ENCODE measurements at regions not wholly inside any gene's neighbourhood (a gene's known extent, or its start where the extent isn't known, plus 50 kb on each side); places are given as distances from the start of the nearest gene placed in this dataset.
"Not testable (repeated sequence)": the region's sequence is repeated elsewhere in the genome, so short reads cannot be mapped to it uniquely, and the experiment has no call there.

- ATAC-seq (no peak), DNase-seq (no peak)
- intact Hi-C loops (cut with DNase I, micrococcal nuclease) = no loop called here
Observed at GRCh38 chr11:25790396-25790795, 541.5 kb upstream of the ANO3 start.

GRCh38 chr11:25793637-25794036 lies 538.3 kb upstream of the ANO3 start:
- ATAC-seq = no peak
- DNase-seq = no peak
- intact Hi-C loops (cut with DNase I, micrococcal nuclease) = no loop called here

- no peak for DNase-seq
- no peak for ATAC-seq
- intact Hi-C loops (cut with DNase I, micrococcal nuclease) = no loop called here
Observed at GRCh38 chr11:25794804-25795203, 537.1 kb upstream of the ANO3 start.

- ATAC-seq = no peak
- no peak for DNase-seq
- intact Hi-C loops (cut with DNase I, micrococcal nuclease) = no loop called here
Observed at GRCh38 chr11:25816411-25816810, 515.5 kb upstream of the ANO3 start.

- no peak for DNase-seq
- intact Hi-C loops (cut with DNase I, micrococcal nuclease) = no loop called here
Observed at GRCh38 chr11:25824688-25825087, 507.2 kb upstream of the ANO3 start.

GRCh38 chr11:25831485-25831884 lies 500.4 kb upstream of the ANO3 start:
- not testable (repeated sequence) for DNase-seq, ATAC-seq

More at GRCh38 chr11:25824688-25825087, 507.2 kb upstream of the ANO3 start:
- no peak for ATAC-seq

GRCh38 chr11:25838918-25839625 lies 492.9 kb upstream of the ANO3 start:
- DNase-seq (no peak), ATAC-seq (no peak)
- intact Hi-C loops (cut with DNase I, micrococcal nuclease) = no loop called here

More at GRCh38 chr11:25831485-25831884, 500.4 kb upstream of the ANO3 start:
- intact Hi-C loops (cut with DNase I, micrococcal nuclease) = not testable (repeated sequence)

GRCh38 chr11:25844811-25845210 lies 487.1 kb upstream of the ANO3 start:
- ATAC-seq = no peak
- intact Hi-C loops (cut with DNase I, micrococcal nuclease) = no loop called here

GRCh38 chr11:25855916-25856315 lies 476.0 kb upstream of the ANO3 start:
- ATAC-seq (no peak), DNase-seq (no peak)
- intact Hi-C loops (cut with DNase I, micrococcal nuclease) = no loop called here

More at GRCh38 chr11:25844811-25845210, 487.1 kb upstream of the ANO3 start:
- DNase-seq = no peak

- DNase-seq (no peak), ATAC-seq (peak; percentile 58)
- intact Hi-C loops (cut with DNase I, micrococcal nuclease) = no loop called here
Observed at GRCh38 chr11:25859776-25860175, 472.2 kb upstream of the ANO3 start.

- DNase-seq = peak in 1 of 2 donors; percentile 30
Observed at GRCh38 chr11:25860677-25861450, 471.1 kb upstream of the ANO3 start.

GRCh38 chr11:25862159-25862558 lies 469.8 kb upstream of the ANO3 start:
- DNase-seq (no peak), ATAC-seq (no peak)
- intact Hi-C loops (cut with DNase I, micrococcal nuclease) = no loop called here

More at GRCh38 chr11:25860677-25861450, 471.1 kb upstream of the ANO3 start:
- intact Hi-C loops (cut with DNase I, micrococcal nuclease) = no loop called here
- peak; percentile 84 for ATAC-seq

- ATAC-seq = no peak
- intact Hi-C loops (cut with DNase I, micrococcal nuclease) = no loop called here
Observed at GRCh38 chr11:25863986-25864385, 467.9 kb upstream of the ANO3 start.

GRCh38 chr11:25876456-25876965 lies 455.4 kb upstream of the ANO3 start:
- intact Hi-C loops (cut with DNase I, micrococcal nuclease) = no loop called here
- ATAC-seq (no peak), DNase-seq (no peak)

More at GRCh38 chr11:25863986-25864385, 467.9 kb upstream of the ANO3 start:
- DNase-seq = no peak

- no peak for ATAC-seq
- intact Hi-C loops (cut with DNase I, micrococcal nuclease) = no loop called here
- DNase-seq = no peak
Observed at GRCh38 chr11:25886036-25886435, 445.9 kb upstream of the ANO3 start.

GRCh38 chr11:25890626-25891260 lies 441.2 kb upstream of the ANO3 start:
- no peak for DNase-seq
- intact Hi-C loops (cut with DNase I, micrococcal nuclease) = no loop called here

GRCh38 chr11:25891960-25892359 lies 440.0 kb upstream of the ANO3 start:
- no peak for DNase-seq
- intact Hi-C loops (cut with DNase I, micrococcal nuclease) = no loop called here
- no peak for ATAC-seq

More at GRCh38 chr11:25890626-25891260, 441.2 kb upstream of the ANO3 start:
- no peak for ATAC-seq

- intact Hi-C loops (cut with DNase I, micrococcal nuclease) = no loop called here
- DNase-seq (no peak), ATAC-seq (no peak)
Observed at GRCh38 chr11:25899617-25900160, 432.2 kb upstream of the ANO3 start.

GRCh38 chr11:25900814-25901213 lies 431.1 kb upstream of the ANO3 start:
- intact Hi-C loops (cut with DNase I, micrococcal nuclease) = no loop called here

More at GRCh38 chr11:25900814-25901213, 431.1 kb upstream of the ANO3 start:
- ATAC-seq (no peak), DNase-seq (no peak)
